H9 (cell line): ENCODE measurements at regions not wholly inside any gene's neighbourhood (a gene's known extent, or its start where the extent isn't known, plus 50 kb on each side); places are given as distances from the start of the nearest gene placed in this dataset.

Source experiments
- DNase-seq: peaks from one replicate; pipeline ENCODE4 v3.0.0-alpha.2; 2017
- H2AFZ ChIP-seq: one replicate; pipeline ENCODE4 v1.6.1; 2013; ENCODE audit warnings: mild to moderate bottlenecking, low read length, control low read depth, moderate library complexity
- H2AK5ac ChIP-seq: 2 replicates; pipeline ENCODE4 v1.6.1; 2013; ENCODE audit warnings: low read length, control low read depth, mixed read lengths; ENCODE audit not compliant: insufficient read length
- H2BK120ac ChIP-seq: one replicate; pipeline ENCODE4 v1.6.1; 2013; ENCODE audit warnings: low read depth, mild to moderate bottlenecking, low read length, control low read depth, inconsistent platforms; ENCODE audit not compliant: poor library complexity, severe bottlenecking
- H2BK12ac ChIP-seq: 2 replicates; pipeline ENCODE4 v1.6.1; 2013; ENCODE audit warnings: low read length, control low read depth, mixed read lengths, low read depth; ENCODE audit not compliant: insufficient read length
- H2BK15ac ChIP-seq: 2 replicates; pipeline ENCODE4 v1.6.1; 2013; ENCODE audit warnings: low read depth, low read length, control low read depth
- H2BK20ac ChIP-seq: one replicate; pipeline ENCODE4 v1.6.1; 2013; ENCODE audit warnings: low read depth, mild to moderate bottlenecking, low read length, control low read depth, inconsistent platforms; ENCODE audit not compliant: poor library complexity, severe bottlenecking
- H2BK5ac ChIP-seq: 2 replicates; pipeline ENCODE4 v1.6.1; 2013; ENCODE audit warnings: low read length, control low read depth, mixed read lengths; ENCODE audit not compliant: insufficient read length
- H3K14ac ChIP-seq: 2 replicates; pipeline ENCODE4 v1.6.1; 2013; ENCODE audit warnings: low read length, control low read depth; ENCODE audit not compliant: insufficient read depth
- H3K18ac ChIP-seq: 2 replicates; pipeline ENCODE4 v1.6.1; 2013; ENCODE audit warnings: low read depth, mild to moderate bottlenecking, mixed read lengths, low read length, control low read depth; ENCODE audit not compliant: insufficient read length
- H3K23ac ChIP-seq: 2 replicates; pipeline ENCODE4 v1.6.1; 2013; ENCODE audit warnings: low read length, control low read depth, mixed read lengths, low read depth; ENCODE audit not compliant: insufficient read length
- H3K23me2 ChIP-seq: 2 replicates; pipeline ENCODE4 v1.6.1; 2013; ENCODE audit warnings: low read depth, mild to moderate bottlenecking, mixed read lengths, low read length, control low read depth; ENCODE audit not compliant: insufficient read length, poor library complexity, severe bottlenecking
- H3K27ac ChIP-seq: 2 replicates; pipeline ENCODE4 v1.5.1; 2013; ENCODE audit warnings: low read length, control low read depth, mixed read lengths, low read depth; ENCODE audit not compliant: insufficient read length
- H3K27me3 ChIP-seq: 2 replicates; pipeline ENCODE4 v1.6.1; 2013; ENCODE audit warnings: low read length, control low read depth, inconsistent platforms; ENCODE audit not compliant: insufficient read depth
- H3K4ac ChIP-seq: 2 replicates; pipeline ENCODE4 v1.6.1; 2013; ENCODE audit warnings: low read depth, mild to moderate bottlenecking, control low read depth, inconsistent platforms, low read length, moderate library complexity
- H3K4me1 ChIP-seq: 2 replicates; pipeline ENCODE4 v1.6.1; 2013; ENCODE audit warnings: low read length, control low read depth, inconsistent platforms; ENCODE audit not compliant: insufficient read depth
- H3K4me2 ChIP-seq: 2 replicates; pipeline ENCODE4 v1.6.1; 2013; ENCODE audit warnings: low read length, control low read depth, mixed read lengths; ENCODE audit not compliant: insufficient read length, insufficient read depth
- H3K56ac ChIP-seq: 2 replicates; pipeline ENCODE4 v1.6.1; 2013; ENCODE audit warnings: low read depth, mild to moderate bottlenecking, mixed read lengths, low read length, control low read depth; ENCODE audit not compliant: insufficient read length
- H3K79me1 ChIP-seq: 2 replicates; pipeline ENCODE4 v1.6.1; 2013; ENCODE audit warnings: low read depth, mild to moderate bottlenecking, moderate library complexity, low read length, control low read depth, inconsistent platforms; ENCODE audit not compliant: insufficient read depth, poor library complexity, severe bottlenecking
- H3K79me2 ChIP-seq: 2 replicates; pipeline ENCODE4 v1.6.1; 2013; ENCODE audit warnings: low read length, control low read depth, inconsistent platforms; ENCODE audit not compliant: insufficient read depth
- H3K9ac ChIP-seq: 2 replicates; pipeline ENCODE4 v1.6.1; 2013; ENCODE audit warnings: low read length, control low read depth, mixed read lengths; ENCODE audit not compliant: insufficient read length; ENCODE audit errors: extremely low read depth
- H3K9me3 ChIP-seq: one replicate; pipeline ENCODE4 v1.6.1; 2013; ENCODE audit warnings: low read depth, low read length, inconsistent platforms; ENCODE audit not compliant: control insufficient read depth
- H3T11ph ChIP-seq: one replicate; pipeline ENCODE4 v1.6.1; 2013; ENCODE audit warnings: mild to moderate bottlenecking, low read length, control low read depth, inconsistent platforms
- H4K20me1 ChIP-seq: one replicate; pipeline ENCODE4 v1.6.1; 2013; ENCODE audit not compliant: control insufficient read depth, insufficient read length, insufficient read depth
- H4K5ac ChIP-seq: 2 replicates; pipeline ENCODE4 v1.6.1; 2013; ENCODE audit warnings: low read depth, mild to moderate bottlenecking, mixed read lengths, low read length, control low read depth; ENCODE audit not compliant: insufficient read length
- H4K8ac ChIP-seq: replicated peaks from 2 replicates; pipeline ENCODE4 v1.6.1; 2013; ENCODE audit warnings: low read length, control low read depth, mixed read lengths, low read depth; ENCODE audit not compliant: insufficient read length
- H4K91ac ChIP-seq: 2 replicates; pipeline ENCODE4 v1.6.1; 2013; ENCODE audit warnings: low read depth, mild to moderate bottlenecking, moderate library complexity, mixed read lengths, low read length, control low read depth; ENCODE audit not compliant: insufficient read length
- H3K27ac Mint-ChIP-seq, 3 experiments: 2 replicates in 2 of 3; 3 replicates in 1 of 3; pipeline ENCODE4 v1.8.0; 2020 to 2021; ENCODE audit warnings: mixed read lengths in 3 of 3, mild to moderate bottlenecking in 1 of 3, moderate library complexity in 1 of 3
- H3K27me3 Mint-ChIP-seq: 2 replicates; pipeline ENCODE4 v1.8.0; 2021; ENCODE audit warnings: low read depth, mild to moderate bottlenecking, moderate library complexity, mixed read lengths
- H3K36me3 Mint-ChIP-seq, 3 experiments: 2 replicates in 2 of 3; 3 replicates in 1 of 3; pipeline ENCODE4 v1.8.0; 2020 to 2021; ENCODE audit warnings: low read depth in 3 of 3, mixed read lengths in 3 of 3; ENCODE audit not compliant: insufficient read depth in 1 of 3
- H3K4me1 Mint-ChIP-seq, 2 experiments: 2 replicates each; pipeline ENCODE4 v1.8.0; 2020; ENCODE audit warnings: mixed read lengths in 2 of 2
- H3K4me3 Mint-ChIP-seq, 2 experiments: 2 replicates in 1 of 2; 3 replicates in 1 of 2; pipeline ENCODE4 v1.8.0; 2020 to 2021; ENCODE audit warnings: mild to moderate bottlenecking in 2 of 2, mixed read lengths in 2 of 2, moderate library complexity in 1 of 2
- H3K9me3 Mint-ChIP-seq, 2 experiments: 2 replicates in 1 of 2; 3 replicates in 1 of 2; pipeline ENCODE4 v1.8.0; 2020; ENCODE audit warnings: mild to moderate bottlenecking in 2 of 2, mixed read lengths in 2 of 2, moderate library complexity in 1 of 2
- WGBS: extraction: QIAGEN DNeasy Blood & Tissue Kit; methylation state at CpG from one replicate; pipeline ENCODE4 v1.1.7; 2013; ENCODE audit warnings: missing lambda C conversion rate, low lambda C conversion rate, mixed read lengths; ENCODE audit not compliant: insufficient read length; ENCODE audit errors: extremely low coverage; 5-methylcytosine and 5-hydroxymethylcytosine counted together
- TF ChIP-seq, protein P1 (sequence below): fragments of 200-600 bp; sonication (generic); conservative IDR thresholded peaks from 3 replicates; pipeline ENCODE4 v1.8.0; 2021; ENCODE audit warnings: antibody characterized with exemption, mild to moderate bottlenecking

GRCh38 chr9:22740781-22741180, 294.2 kb downstream of the DMRTA1 start:
- Mint-ChIP-seq H3K27me3 (no peaks in the 10 kb centered on the region), H3K27ac (no peak overlapping the region), H3K4me1 (no peaks in the 10 kb centered on the region), H3K36me3 (peaks cover 0 to 1% (median 0%) of the 10 kb centered on the region in 3 experiments; a peak in 1 of 7 replicates), H3K9me3 (no peaks in the 10 kb centered on the region; a peak in 2 of 5 replicates), H3K4me3 (no peak overlapping the region)
- WGBS: no CpG with 5 or more reads among the region's 1 CpG
- H3K4me1 ChIP-seq: no peaks in the 10 kb centered on the region
- H3K79me1 ChIP-seq: no peaks in the 10 kb centered on the region
- H2AK5ac ChIP-seq: no peak overlapping the region
- DNase-seq: no peak
- no peak overlapping the region for H3K56ac ChIP-seq
- no peak overlapping the region for H2BK20ac ChIP-seq
- no peak overlapping the region for H2AFZ ChIP-seq
- H3K23me2 ChIP-seq: no peaks in the 10 kb centered on the region
- H2BK12ac ChIP-seq: no peak overlapping the region
- H2BK15ac ChIP-seq: no peak overlapping the region
- no peak overlapping the region for H3T11ph ChIP-seq
- no peaks in the 10 kb centered on the region for H3K79me2 ChIP-seq
- no peak overlapping the region for H4K91ac ChIP-seq
- no peak overlapping the region for H3K4me2 ChIP-seq
- H3K27ac ChIP-seq: no peak overlapping the region
- H3K9ac ChIP-seq: no peak overlapping the region
- H2BK120ac ChIP-seq: no peak overlapping the region
- no peak overlapping the region for H2BK5ac ChIP-seq
- H4K8ac ChIP-seq: no peak overlapping the region
- H3K27me3 ChIP-seq: no peaks in the 10 kb centered on the region
- no peaks in the 10 kb centered on the region for H4K20me1 ChIP-seq
- no peaks in the 10 kb centered on the region for H3K9me3 ChIP-seq
- no peak overlapping the region for H3K23ac ChIP-seq
- H3K14ac ChIP-seq: no peak overlapping the region
- H4K5ac ChIP-seq: no peak overlapping the region
- no peak overlapping the region for H3K4ac ChIP-seq
- TF ChIP-seq, protein P1, sequence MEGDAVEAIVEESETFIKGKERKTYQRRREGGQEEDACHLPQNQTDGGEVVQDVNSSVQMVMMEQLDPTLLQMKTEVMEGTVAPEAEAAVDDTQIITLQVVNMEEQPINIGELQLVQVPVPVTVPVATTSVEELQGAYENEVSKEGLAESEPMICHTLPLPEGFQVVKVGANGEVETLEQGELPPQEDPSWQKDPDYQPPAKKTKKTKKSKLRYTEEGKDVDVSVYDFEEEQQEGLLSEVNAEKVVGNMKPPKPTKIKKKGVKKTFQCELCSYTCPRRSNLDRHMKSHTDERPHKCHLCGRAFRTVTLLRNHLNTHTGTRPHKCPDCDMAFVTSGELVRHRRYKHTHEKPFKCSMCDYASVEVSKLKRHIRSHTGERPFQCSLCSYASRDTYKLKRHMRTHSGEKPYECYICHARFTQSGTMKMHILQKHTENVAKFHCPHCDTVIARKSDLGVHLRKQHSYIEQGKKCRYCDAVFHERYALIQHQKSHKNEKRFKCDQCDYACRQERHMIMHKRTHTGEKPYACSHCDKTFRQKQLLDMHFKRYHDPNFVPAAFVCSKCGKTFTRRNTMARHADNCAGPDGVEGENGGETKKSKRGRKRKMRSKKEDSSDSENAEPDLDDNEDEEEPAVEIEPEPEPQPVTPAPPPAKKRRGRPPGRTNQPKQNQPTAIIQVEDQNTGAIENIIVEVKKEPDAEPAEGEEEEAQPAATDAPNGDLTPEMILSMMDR: no peak
- H3K18ac ChIP-seq: no peak overlapping the region
